ENCODE measurements at regions not wholly inside any gene's neighbourhood (a gene's known extent, or its start where the extent isn't known, plus 50 kb on each side); places are given as distances from the start of the nearest gene placed in this dataset.
A peak's percentile ranks its signal among the peaks of the same experiment; 100 is the strongest.
"Not testable (repeated sequence)": the region's sequence is repeated elsewhere in the genome, so short reads cannot be mapped to it uniquely, and the experiment has no call there.

DNA sequence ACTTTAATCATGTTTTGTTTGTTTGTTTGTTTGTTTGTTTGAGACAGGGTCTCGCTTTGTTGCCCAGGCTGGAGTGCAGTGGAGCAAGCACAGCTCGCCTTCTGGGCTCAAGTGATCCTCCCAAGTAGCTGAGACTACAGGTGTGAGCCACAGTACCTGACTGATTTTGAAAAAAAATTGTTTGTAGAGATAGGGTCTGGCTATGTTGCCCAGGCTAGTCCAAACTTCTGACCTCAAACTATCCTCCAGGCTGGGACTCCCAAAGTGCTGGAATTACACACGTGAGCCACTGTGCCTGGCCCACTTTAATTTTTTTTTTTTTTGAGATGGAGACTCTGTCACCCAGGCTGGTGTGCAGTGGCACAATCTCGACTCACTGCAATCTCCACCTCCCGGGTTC is 74.8 kb upstream of the CLDN5 start:
- H3K9ac ChIP-seq (ENCODE audit: low read depth in 1 of 3, low read length in 3 of 3), result no peak overlapping the region

DNA sequence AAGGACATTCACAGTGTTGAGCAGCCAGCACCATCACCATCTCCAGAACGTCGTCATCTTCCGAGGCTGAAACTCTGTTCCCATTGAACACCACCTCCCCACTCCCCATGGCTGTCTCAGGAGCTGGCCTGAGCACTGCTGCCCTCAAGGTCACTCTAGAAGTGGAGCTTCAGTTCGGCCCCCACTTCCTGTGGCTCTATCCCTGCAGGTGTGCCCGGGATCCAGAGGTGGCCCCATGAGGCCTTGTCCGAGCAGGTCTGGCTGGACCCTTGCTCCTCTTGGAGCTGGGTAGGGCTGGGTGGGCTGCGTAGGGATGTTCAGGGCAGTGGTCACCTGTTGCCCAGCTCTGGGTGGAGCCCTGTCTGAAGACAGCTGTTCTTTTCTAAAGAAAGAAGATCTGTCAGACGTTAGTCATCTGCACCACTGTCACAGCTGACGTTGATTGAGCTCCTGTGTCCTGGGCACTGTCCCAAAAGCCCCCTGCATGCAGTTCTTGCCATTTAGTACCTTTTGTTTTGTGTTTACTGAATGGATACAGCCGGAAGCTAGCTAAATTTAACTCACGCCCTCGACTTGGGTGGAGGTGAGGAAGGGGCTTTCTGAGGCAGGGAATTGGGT is 75.5 kb upstream of the CLDN5 start:
- peak overlapping the region in 1 of 3 donors; percentile 29 for H3K4me3 ChIP-seq (ENCODE audit: low read length in 3 of 3)
- H3K36me3 ChIP-seq (ENCODE audit: control insufficient read depth in 3 of 3, insufficient read depth in 3 of 3, low read length in 3 of 3), result no peaks in the 10 kb centered on the region
- H3K27me3 ChIP-seq (ENCODE audit: control insufficient read depth in 3 of 3, insufficient read depth in 3 of 3, low read length in 3 of 3), result no peaks in the 10 kb centered on the region
- no peak overlapping the region for H3K27ac ChIP-seq (ENCODE audit: low read depth, low read length)
- H3K4me1 ChIP-seq (ENCODE audit: control insufficient read depth in 3 of 3, insufficient read depth in 3 of 3, low read length in 3 of 3), result peaks cover 3 to 25% (median 16%) of the 10 kb centered on the region in 3 donors
- no peak overlapping the region for H3K9ac ChIP-seq (ENCODE audit: low read depth in 1 of 3, low read length in 3 of 3)
- H3K9me3 ChIP-seq (ENCODE audit: control insufficient read depth in 3 of 3, low read length in 3 of 3), result no peaks in the 10 kb centered on the region

More for the DNA sequence above, 74.8 kb upstream of the CLDN5 start:
- Histone ChIP-seq H3K27ac (ENCODE audit: low read depth, low read length) (no peak overlapping the region), H3K4me1 (ENCODE audit: control insufficient read depth in 3 of 3, insufficient read depth in 3 of 3, low read length in 3 of 3) (peaks cover 0 to 21% (median 12%) of the 10 kb centered on the region in 3 donors), H3K36me3 (ENCODE audit: control insufficient read depth in 3 of 3, insufficient read depth in 3 of 3, low read length in 3 of 3) (no peaks in the 10 kb centered on the region), H3K27me3 (ENCODE audit: control insufficient read depth in 3 of 3, insufficient read depth in 3 of 3, low read length in 3 of 3) (no peaks in the 10 kb centered on the region), H3K4me3 (ENCODE audit: low read length in 3 of 3) (no peak overlapping the region), H3K9me3 (ENCODE audit: control insufficient read depth in 3 of 3, low read length in 3 of 3) (no peaks in the 10 kb centered on the region)

DNA sequence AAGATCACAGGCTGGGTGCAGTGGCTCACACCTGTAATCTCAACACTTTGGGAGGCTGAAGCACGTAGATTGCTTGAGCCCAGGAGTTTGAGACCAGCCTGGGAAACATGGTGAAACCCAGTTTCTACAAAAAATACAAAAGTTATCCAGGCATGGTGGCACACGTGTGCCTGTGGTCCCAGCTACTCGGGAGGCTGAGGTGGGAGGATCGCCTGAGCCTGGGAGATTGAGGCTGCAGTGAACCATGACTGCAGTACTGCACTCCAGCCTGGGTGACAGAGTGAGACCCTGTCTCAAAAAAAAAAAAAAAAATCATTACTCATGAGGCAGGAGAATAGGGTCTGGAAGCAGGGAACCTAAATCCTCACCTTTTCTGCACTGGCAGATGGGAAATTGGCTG is 79.1 kb upstream of the CLDN5 start:
- not testable (repeated sequence) for H3K36me3 ChIP-seq (ENCODE audit: control insufficient read depth in 3 of 3, insufficient read depth in 3 of 3, low read length in 3 of 3); H3K27ac ChIP-seq (ENCODE audit: low read depth, low read length); H3K27me3 ChIP-seq (ENCODE audit: control insufficient read depth in 3 of 3, insufficient read depth in 3 of 3, low read length in 3 of 3); H3K4me3 ChIP-seq (ENCODE audit: low read length in 3 of 3); H3K9ac ChIP-seq (ENCODE audit: low read depth in 1 of 3, low read length in 3 of 3); H3K9me3 ChIP-seq (ENCODE audit: control insufficient read depth in 3 of 3, low read length in 3 of 3)
- H3K4me1 ChIP-seq (ENCODE audit: control insufficient read depth in 3 of 3, insufficient read depth in 3 of 3, low read length in 3 of 3), result peaks cover 14 to 41% (median 29%) of the 10 kb centered on the region in 3 donors

GRCh38 chr22:19603767-19604166 is 79.6 kb upstream of the CLDN5 start:
- Histone ChIP-seq H3K36me3 (ENCODE audit: control insufficient read depth in 3 of 3, insufficient read depth in 3 of 3, low read length in 3 of 3) (no peaks in the 10 kb centered on the region), H3K27me3 (ENCODE audit: control insufficient read depth in 3 of 3, insufficient read depth in 3 of 3, low read length in 3 of 3) (no peaks in the 10 kb centered on the region), H3K4me3 (ENCODE audit: low read length in 3 of 3) (no peak overlapping the region), H3K9ac (ENCODE audit: low read depth in 1 of 3, low read length in 3 of 3) (no peak overlapping the region), H3K9me3 (ENCODE audit: control insufficient read depth in 3 of 3, low read length in 3 of 3) (no peaks in the 10 kb centered on the region), H3K27ac (ENCODE audit: low read depth, low read length) (no peak overlapping the region), H3K4me1 (ENCODE audit: control insufficient read depth in 3 of 3, insufficient read depth in 3 of 3, low read length in 3 of 3) (peaks cover 14 to 37% (median 28%) of the 10 kb centered on the region in 3 donors)

GRCh38 chr22:19604711-19605268 is 80.6 kb upstream of the CLDN5 start:
- H3K36me3 ChIP-seq (ENCODE audit: control insufficient read depth in 3 of 3, insufficient read depth in 3 of 3, low read length in 3 of 3), result no peaks in the 10 kb centered on the region
- H3K9me3 ChIP-seq (ENCODE audit: control insufficient read depth in 3 of 3, low read length in 3 of 3), result no peaks in the 10 kb centered on the region
- no peaks in the 10 kb centered on the region for H3K27me3 ChIP-seq (ENCODE audit: control insufficient read depth in 3 of 3, insufficient read depth in 3 of 3, low read length in 3 of 3)
- H3K9ac ChIP-seq (ENCODE audit: low read depth in 1 of 3, low read length in 3 of 3), result peak overlapping the region in 1 of 3 donors; percentile 40
- H3K4me1 ChIP-seq (ENCODE audit: control insufficient read depth in 3 of 3, insufficient read depth in 3 of 3, low read length in 3 of 3), result peaks cover 14 to 30% (median 23%) of the 10 kb centered on the region in 3 donors
- H3K4me3 ChIP-seq (ENCODE audit: low read length in 3 of 3), result no peak overlapping the region
- H3K27ac ChIP-seq (ENCODE audit: low read depth, low read length), result peak overlapping the region; percentile 76

GRCh38 chr22:19605508-19606331 is 81.5 kb upstream of the CLDN5 start:
- Histone ChIP-seq H3K9me3 (ENCODE audit: control insufficient read depth in 3 of 3, low read length in 3 of 3) (no peaks in the 10 kb centered on the region), H3K27ac (ENCODE audit: low read depth, low read length) (peak overlapping the region; percentile 76), H3K27me3 (ENCODE audit: control insufficient read depth in 3 of 3, insufficient read depth in 3 of 3, low read length in 3 of 3) (no peaks in the 10 kb centered on the region), H3K4me1 (ENCODE audit: control insufficient read depth in 3 of 3, insufficient read depth in 3 of 3, low read length in 3 of 3) (peaks cover 14 to 28% (median 21%) of the 10 kb centered on the region in 3 donors), H3K9ac (ENCODE audit: low read depth in 1 of 3, low read length in 3 of 3) (peak overlapping the region in 2 of 3 donors; percentile 33 to 40), H3K4me3 (ENCODE audit: low read length in 3 of 3) (no peak overlapping the region), H3K36me3 (ENCODE audit: control insufficient read depth in 3 of 3, insufficient read depth in 3 of 3, low read length in 3 of 3) (no peaks in the 10 kb centered on the region)

DNA sequence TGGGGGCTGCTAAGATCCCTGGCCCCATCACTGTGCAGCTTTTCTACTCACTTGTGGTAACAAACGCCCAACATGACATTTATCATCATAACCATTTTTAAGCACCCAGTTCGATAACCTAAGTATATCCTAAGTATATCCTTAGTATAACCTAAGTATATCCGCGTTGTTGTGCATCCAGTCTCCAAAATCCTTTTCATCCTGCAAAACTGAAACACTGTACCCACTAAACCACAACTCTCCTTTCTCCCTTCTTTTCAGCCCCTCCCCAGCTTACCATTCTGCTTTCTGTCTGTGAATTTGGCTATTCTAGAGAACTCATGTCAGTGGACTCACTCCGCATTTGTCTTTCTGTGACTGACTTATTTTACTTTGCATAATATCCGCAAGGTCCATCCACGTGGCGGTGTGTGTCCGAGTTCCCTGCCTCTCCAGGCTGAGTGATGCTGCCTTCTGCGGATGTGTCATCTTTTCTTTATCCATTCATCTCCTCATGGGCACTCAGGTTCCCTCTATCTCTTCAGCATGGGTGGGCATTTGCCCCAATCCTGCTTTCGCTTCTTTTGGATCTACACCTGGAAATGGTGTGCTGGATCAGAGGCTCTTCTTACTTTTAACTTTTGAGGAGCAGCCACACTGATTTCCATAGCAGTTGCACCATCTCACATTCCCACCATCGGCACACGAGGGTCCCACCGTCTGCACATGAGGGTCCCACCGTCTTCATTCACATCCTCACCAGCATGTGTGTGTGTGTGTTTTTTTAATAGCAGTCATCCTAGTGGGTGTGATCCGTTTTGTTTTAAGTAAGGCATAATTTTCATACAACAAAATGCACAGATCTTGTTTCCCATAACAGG is 82.4 kb upstream of the CLDN5 start:
- Histone ChIP-seq H3K9me3 (ENCODE audit: control insufficient read depth in 3 of 3, low read length in 3 of 3) (no peaks in the 10 kb centered on the region), H3K4me1 (ENCODE audit: control insufficient read depth in 3 of 3, insufficient read depth in 3 of 3, low read length in 3 of 3) (peaks cover 14 to 28% (median 21%) of the 10 kb centered on the region in 3 donors), H3K36me3 (ENCODE audit: control insufficient read depth in 3 of 3, insufficient read depth in 3 of 3, low read length in 3 of 3) (no peaks in the 10 kb centered on the region), H3K9ac (ENCODE audit: low read depth in 1 of 3, low read length in 3 of 3) (no peak overlapping the region), H3K4me3 (ENCODE audit: low read length in 3 of 3) (no peak overlapping the region), H3K27me3 (ENCODE audit: control insufficient read depth in 3 of 3, insufficient read depth in 3 of 3, low read length in 3 of 3) (peaks cover 0 to 3% (median 0%) of the 10 kb centered on the region in 3 donors), H3K27ac (ENCODE audit: low read depth, low read length) (peak overlapping the region; percentile 76)

DNA sequence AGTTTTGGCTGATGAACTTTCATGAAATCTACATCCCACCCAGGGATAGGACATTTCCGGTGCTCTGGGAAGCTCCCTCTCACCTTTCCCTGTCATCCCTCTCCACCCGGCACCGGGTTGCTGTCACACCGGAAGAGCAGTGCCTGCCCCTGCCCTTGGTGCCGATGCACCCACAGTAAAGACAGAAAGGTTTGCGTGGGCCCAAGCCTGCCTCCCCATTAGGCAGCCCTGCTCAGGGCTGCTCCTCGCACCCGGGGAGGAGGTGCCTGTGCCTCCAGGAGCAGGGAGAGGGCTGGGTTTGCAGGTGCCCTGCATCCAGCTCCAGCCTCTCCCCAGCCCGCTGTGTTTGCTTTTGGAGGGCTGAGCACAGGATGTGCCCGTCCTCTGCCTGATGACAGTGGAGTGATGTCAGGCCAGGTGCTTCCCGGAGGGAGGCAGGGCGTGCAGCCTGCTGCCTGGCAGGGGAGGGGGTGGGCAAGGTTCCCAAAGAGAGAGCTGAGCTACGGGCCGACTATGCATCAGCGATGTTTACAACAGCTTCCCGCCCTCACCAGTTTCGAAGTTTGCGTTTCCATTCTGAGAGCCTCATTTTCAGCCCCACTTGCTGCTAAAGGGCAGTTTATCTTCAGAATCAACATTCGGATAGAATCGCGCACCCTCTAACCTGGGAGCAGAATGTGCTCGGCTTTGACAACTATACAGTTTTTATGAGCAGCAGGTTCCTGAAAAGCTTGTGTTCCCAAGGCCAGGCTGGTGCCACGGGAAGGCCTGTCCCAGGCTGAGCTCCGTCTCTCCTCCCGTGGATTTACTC is 83.2 kb upstream of the CLDN5 start:
- Histone ChIP-seq H3K4me1 (ENCODE audit: control insufficient read depth in 3 of 3, insufficient read depth in 3 of 3, low read length in 3 of 3) (peaks cover 14 to 28% (median 21%) of the 10 kb centered on the region in 3 donors), H3K36me3 (ENCODE audit: control insufficient read depth in 3 of 3, insufficient read depth in 3 of 3, low read length in 3 of 3) (no peaks in the 10 kb centered on the region), H3K4me3 (ENCODE audit: low read length in 3 of 3) (no peak overlapping the region), H3K9ac (ENCODE audit: low read depth in 1 of 3, low read length in 3 of 3) (no peak overlapping the region), H3K27me3 (ENCODE audit: control insufficient read depth in 3 of 3, insufficient read depth in 3 of 3, low read length in 3 of 3) (peaks cover 0 to 3% (median 0%) of the 10 kb centered on the region in 3 donors), H3K9me3 (ENCODE audit: control insufficient read depth in 3 of 3, low read length in 3 of 3) (no peaks in the 10 kb centered on the region), H3K27ac (ENCODE audit: low read depth, low read length) (peak overlapping the region; percentile 40)

All from skeletal muscle tissue (tissue), 3 donors.